Liver (tissue), 8 donors: ENCODE measurements at regions not wholly inside any gene's neighbourhood (a gene's known extent, or its start where the extent isn't known, plus 50 kb on each side); places are given as distances from the start of the nearest gene placed in this dataset.

ENCODE experiments used
- DNase-seq: peaks from one replicate; pipeline ENCODE4 v3.0.0-alpha.2; 2017; ENCODE audit warnings: low spot score
- H3K27ac ChIP-seq, 2 donors: one replicate each; pipeline ENCODE4 v1.7.0; 2013; ENCODE audit warnings: inconsistent platforms in 2 of 2, low read length in 2 of 2, control low read depth in 1 of 2, low read depth in 1 of 2, mild to moderate bottlenecking in 1 of 2
- H3K27me3 ChIP-seq, 4 donors: one replicate each; pipeline versions ENCODE4 v1.6.1 to v1.7.0; 2013; ENCODE audit warnings: low read length in 3 of 4, inconsistent platforms in 1 of 4, mild to moderate bottlenecking in 1 of 4, moderate library complexity in 1 of 4; ENCODE audit not compliant: control insufficient read depth in 4 of 4, insufficient read depth in 4 of 4
- H3K36me3 ChIP-seq, 4 donors: one replicate each; pipeline versions ENCODE4 v1.6.1 to v1.7.0; 2013; ENCODE audit warnings: low read length in 3 of 4, mild to moderate bottlenecking in 3 of 4, low read depth in 1 of 4, moderate library complexity in 1 of 4; ENCODE audit not compliant: control insufficient read depth in 4 of 4, insufficient read depth in 3 of 4
- H3K4me1 ChIP-seq, 4 donors: one replicate each; pipeline versions ENCODE4 v1.6.1 to v1.7.0; 2013; ENCODE audit warnings: low read length in 3 of 4, mild to moderate bottlenecking in 3 of 4, moderate library complexity in 1 of 4; ENCODE audit not compliant: control insufficient read depth in 4 of 4, insufficient read depth in 4 of 4
- H3K4me3 ChIP-seq, 3 donors: one replicate each; pipeline versions ENCODE4 v1.6.1 to v1.7.0; 2013; ENCODE audit warnings: low read length in 3 of 3, control low read depth in 1 of 3, low read depth in 1 of 3, mild to moderate bottlenecking in 1 of 3
- H3K9ac ChIP-seq, 2 donors: one replicate each; pipeline ENCODE4 v1.7.0; 2013; ENCODE audit warnings: low read length in 2 of 2, mild to moderate bottlenecking in 2 of 2, moderate library complexity in 2 of 2, control low read depth in 1 of 2, low read depth in 1 of 2
- H3K9me3 ChIP-seq, 4 donors: one replicate each; pipeline versions ENCODE4 v1.6.1 to v1.7.0; 2013; ENCODE audit warnings: low read length in 3 of 4; ENCODE audit not compliant: control insufficient read depth in 4 of 4
- FOXA1 ChIP-seq: IDR thresholded peaks from 2 replicates; pipeline ENCODE4 v1.6.1; 2016; ENCODE audit warnings: antibody characterized with exemption
- HNF4A ChIP-seq, 2 donors: conservative IDR thresholded peaks; 2 replicates each; pipeline ENCODE4 v1.6.1; 2016; ENCODE audit warnings: antibody characterized with exemption in 2 of 2, mild to moderate bottlenecking in 2 of 2
- HNF4G ChIP-seq: IDR thresholded peaks from 2 replicates; pipeline ENCODE4 v1.6.1; 2016; ENCODE audit warnings: antibody characterized with exemption
- NR2F2 ChIP-seq: IDR thresholded peaks from 2 replicates; pipeline ENCODE4 v1.6.1; 2016; ENCODE audit warnings: antibody characterized with exemption
- SP1 ChIP-seq: IDR thresholded peaks from 2 replicates; pipeline ENCODE4 v1.6.1; 2018; ENCODE audit warnings: antibody characterized with exemption, mild to moderate bottlenecking
- TAF1 ChIP-seq: conservative IDR thresholded peaks from 2 replicates; pipeline ENCODE4 v1.6.1; 2016; ENCODE audit warnings: antibody characterized with exemption, mild to moderate bottlenecking
- WGBS: extraction: QIAGEN DNeasy Blood & Tissue Kit; methylation state at CpG from one replicate; pipeline ENCODE4 v1.1.7; 2013; 5-methylcytosine and 5-hydroxymethylcytosine counted together
- TF ChIP-seq, protein P1 (sequence below): IDR thresholded peaks from 2 replicates; pipeline ENCODE4 v1.6.1; 2016; ENCODE audit warnings: antibody characterized with exemption
- TF ChIP-seq, protein P2 (sequence below): IDR thresholded peaks from 2 replicates; pipeline ENCODE4 v1.6.1; 2016; ENCODE audit warnings: antibody characterized with exemption, mild to moderate bottlenecking
- TF ChIP-seq, protein P3 (sequence below): IDR thresholded peaks from 2 replicates; pipeline ENCODE4 v1.6.1; 2016; ENCODE audit warnings: antibody characterized with exemption
- TF ChIP-seq, protein P4 (sequence below): IDR thresholded peaks from 2 replicates; pipeline ENCODE4 v1.6.1; 2016; ENCODE audit warnings: antibody characterized with exemption
- TF ChIP-seq, protein P5 (sequence below): fragments of 150-350 bp; IDR thresholded peaks from 2 replicates; pipeline ENCODE4 v1.5.1; 2017; ENCODE audit warnings: improper control_type of control experiment, low read depth, low read length; ENCODE audit not compliant: missing input control
- donor health status: healthy.
- donor health status: healthy.
- donor health status: healthy.
- donor health status: healthy.
- donor health status: healthy.

DNA sequence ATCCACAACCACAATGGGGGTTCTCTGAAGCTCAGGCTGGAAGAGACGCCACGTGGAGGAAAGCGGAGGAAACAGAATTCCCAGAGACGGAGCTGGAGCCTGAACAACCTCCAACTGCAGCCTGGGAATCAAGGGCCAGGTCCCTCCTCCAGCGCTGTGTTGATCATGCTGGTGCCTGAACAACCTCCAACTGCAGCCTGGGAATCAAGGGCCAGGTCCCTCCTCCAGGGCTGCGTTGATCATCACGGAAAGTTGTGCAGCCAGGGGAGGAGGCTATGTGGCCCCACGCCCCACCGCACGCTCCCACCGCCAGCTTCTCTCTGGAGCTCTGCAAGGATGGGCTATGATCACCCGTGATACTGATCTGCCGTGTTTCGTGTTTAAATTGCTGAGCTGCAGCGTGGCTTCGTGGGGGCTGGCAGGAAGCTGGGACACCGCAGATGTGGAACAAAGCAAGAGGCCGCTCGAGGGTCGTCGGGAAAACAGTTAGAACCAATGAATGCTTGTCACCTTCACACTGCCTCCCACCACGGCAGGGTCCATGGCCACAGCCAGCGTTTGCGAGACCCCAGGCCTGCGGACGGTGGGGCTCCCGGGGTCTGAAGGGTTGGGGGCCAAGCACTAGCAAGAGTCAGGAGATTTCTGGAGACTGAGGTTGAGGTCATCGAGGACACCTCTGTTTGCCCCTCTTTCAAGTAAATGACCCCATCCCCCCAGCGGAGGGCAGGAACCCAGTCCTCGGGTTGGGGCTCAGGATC is 51.8 kb upstream of the FBRSL1 start:
- peaks cover 0 to 5% (median 1%) of the 10 kb centered on the region in 4 donors for H3K27me3 ChIP-seq
- no peak overlapping the region for H3K9ac ChIP-seq
- H3K27ac ChIP-seq: no peak overlapping the region
- no peaks in the 10 kb centered on the region for H3K36me3 ChIP-seq
- no peaks in the 10 kb centered on the region for H3K4me1 ChIP-seq
- no peak for DNase-seq
- no peak for TF ChIP-seq TAF1
- no peak for TF ChIP-seq HNF4A (conservative IDR thresholded peaks at IDR 0.05)
- no peak for TF ChIP-seq NR2F2
- TF ChIP-seq, protein P1, sequence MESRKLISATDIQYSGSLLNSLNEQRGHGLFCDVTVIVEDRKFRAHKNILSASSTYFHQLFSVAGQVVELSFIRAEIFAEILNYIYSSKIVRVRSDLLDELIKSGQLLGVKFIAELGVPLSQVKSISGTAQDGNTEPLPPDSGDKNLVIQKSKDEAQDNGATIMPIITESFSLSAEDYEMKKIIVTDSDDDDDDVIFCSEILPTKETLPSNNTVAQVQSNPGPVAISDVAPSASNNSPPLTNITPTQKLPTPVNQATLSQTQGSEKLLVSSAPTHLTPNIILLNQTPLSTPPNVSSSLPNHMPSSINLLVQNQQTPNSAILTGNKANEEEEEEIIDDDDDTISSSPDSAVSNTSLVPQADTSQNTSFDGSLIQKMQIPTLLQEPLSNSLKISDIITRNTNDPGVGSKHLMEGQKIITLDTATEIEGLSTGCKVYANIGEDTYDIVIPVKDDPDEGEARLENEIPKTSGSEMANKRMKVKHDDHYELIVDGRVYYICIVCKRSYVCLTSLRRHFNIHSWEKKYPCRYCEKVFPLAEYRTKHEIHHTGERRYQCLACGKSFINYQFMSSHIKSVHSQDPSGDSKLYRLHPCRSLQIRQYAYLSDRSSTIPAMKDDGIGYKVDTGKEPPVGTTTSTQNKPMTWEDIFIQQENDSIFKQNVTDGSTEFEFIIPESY: no peak
- TF ChIP-seq, protein P2, sequence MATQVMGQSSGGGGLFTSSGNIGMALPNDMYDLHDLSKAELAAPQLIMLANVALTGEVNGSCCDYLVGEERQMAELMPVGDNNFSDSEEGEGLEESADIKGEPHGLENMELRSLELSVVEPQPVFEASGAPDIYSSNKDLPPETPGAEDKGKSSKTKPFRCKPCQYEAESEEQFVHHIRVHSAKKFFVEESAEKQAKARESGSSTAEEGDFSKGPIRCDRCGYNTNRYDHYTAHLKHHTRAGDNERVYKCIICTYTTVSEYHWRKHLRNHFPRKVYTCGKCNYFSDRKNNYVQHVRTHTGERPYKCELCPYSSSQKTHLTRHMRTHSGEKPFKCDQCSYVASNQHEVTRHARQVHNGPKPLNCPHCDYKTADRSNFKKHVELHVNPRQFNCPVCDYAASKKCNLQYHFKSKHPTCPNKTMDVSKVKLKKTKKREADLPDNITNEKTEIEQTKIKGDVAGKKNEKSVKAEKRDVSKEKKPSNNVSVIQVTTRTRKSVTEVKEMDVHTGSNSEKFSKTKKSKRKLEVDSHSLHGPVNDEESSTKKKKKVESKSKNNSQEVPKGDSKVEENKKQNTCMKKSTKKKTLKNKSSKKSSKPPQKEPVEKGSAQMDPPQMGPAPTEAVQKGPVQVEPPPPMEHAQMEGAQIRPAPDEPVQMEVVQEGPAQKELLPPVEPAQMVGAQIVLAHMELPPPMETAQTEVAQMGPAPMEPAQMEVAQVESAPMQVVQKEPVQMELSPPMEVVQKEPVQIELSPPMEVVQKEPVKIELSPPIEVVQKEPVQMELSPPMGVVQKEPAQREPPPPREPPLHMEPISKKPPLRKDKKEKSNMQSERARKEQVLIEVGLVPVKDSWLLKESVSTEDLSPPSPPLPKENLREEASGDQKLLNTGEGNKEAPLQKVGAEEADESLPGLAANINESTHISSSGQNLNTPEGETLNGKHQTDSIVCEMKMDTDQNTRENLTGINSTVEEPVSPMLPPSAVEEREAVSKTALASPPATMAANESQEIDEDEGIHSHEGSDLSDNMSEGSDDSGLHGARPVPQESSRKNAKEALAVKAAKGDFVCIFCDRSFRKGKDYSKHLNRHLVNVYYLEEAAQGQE: no peak
- TF ChIP-seq SP1: no peak
- TF ChIP-seq FOXA1: no peak
- H3K4me3 ChIP-seq: no peak overlapping the region
- H3K9me3 ChIP-seq: no peaks in the 10 kb centered on the region
- WGBS: 69% methylated on average over 30 of the region's 30 CpGs

DNA sequence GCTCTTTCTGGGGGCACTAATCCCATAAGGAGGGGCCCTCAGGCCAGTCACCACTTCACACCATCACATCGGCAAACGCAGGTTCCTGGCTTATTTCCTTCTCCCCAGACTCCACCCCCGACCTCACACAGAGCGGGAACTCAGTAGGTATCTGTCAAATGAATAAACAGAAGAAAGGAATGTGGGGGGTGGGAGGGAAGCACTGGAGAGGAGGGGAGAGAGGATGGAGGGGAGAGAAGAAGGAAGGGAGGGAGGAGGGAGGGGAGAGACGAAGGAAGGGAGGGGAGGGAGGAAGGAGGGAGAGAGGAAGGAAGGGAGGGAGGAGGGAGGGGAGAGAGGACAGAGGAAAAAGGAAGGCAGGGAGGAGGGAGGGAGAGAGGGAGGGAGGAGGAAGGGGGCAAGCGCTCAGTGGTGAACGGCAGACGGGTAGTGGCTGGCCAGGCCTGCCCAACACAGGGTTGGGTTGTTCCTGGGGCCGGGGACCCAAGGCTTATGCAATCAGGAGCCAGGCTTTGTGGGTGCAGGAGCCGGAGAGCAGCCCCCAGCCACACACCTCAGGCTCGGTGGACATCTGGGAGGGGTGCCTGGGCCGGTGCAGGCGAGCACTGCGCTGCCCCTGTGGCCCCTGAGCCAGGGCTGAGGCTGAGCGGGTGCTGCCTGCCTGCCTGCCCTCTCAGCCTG is 52.6 kb upstream of the FBRSL1 start:
- H3K9me3 ChIP-seq: no peaks in the 10 kb centered on the region
- peaks cover 0 to 5% (median 1%) of the 10 kb centered on the region in 4 donors for H3K27me3 ChIP-seq
- 32% methylated on average over 15 of the region's 15 CpGs for WGBS
- DNase-seq: no peak
- no peak overlapping the region for H3K27ac ChIP-seq
- H3K36me3 ChIP-seq: no peaks in the 10 kb centered on the region
- H3K4me3 ChIP-seq: no peak overlapping the region
- TF ChIP-seq HNF4A (conservative IDR thresholded peaks at IDR 0.05) (no peak), HNF4G (no peak), NR2F2 (no peak), FOXA1 (no peak)
- TF ChIP-seq, protein P3, sequence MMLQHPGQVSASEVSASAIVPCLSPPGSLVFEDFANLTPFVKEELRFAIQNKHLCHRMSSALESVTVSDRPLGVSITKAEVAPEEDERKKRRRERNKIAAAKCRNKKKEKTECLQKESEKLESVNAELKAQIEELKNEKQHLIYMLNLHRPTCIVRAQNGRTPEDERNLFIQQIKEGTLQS: no peak
- TF ChIP-seq, protein P4, sequence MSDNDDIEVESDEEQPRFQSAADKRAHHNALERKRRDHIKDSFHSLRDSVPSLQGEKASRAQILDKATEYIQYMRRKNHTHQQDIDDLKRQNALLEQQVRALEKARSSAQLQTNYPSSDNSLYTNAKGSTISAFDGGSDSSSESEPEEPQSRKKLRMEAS: no peak
- TF ChIP-seq, protein P5, sequence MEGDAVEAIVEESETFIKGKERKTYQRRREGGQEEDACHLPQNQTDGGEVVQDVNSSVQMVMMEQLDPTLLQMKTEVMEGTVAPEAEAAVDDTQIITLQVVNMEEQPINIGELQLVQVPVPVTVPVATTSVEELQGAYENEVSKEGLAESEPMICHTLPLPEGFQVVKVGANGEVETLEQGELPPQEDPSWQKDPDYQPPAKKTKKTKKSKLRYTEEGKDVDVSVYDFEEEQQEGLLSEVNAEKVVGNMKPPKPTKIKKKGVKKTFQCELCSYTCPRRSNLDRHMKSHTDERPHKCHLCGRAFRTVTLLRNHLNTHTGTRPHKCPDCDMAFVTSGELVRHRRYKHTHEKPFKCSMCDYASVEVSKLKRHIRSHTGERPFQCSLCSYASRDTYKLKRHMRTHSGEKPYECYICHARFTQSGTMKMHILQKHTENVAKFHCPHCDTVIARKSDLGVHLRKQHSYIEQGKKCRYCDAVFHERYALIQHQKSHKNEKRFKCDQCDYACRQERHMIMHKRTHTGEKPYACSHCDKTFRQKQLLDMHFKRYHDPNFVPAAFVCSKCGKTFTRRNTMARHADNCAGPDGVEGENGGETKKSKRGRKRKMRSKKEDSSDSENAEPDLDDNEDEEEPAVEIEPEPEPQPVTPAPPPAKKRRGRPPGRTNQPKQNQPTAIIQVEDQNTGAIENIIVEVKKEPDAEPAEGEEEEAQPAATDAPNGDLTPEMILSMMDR: no peak
- H3K9ac ChIP-seq: no peak overlapping the region
- H3K4me1 ChIP-seq: no peaks in the 10 kb centered on the region
